ENCODE measurements at regions not wholly inside any gene's neighbourhood (a gene's known extent, or its start where the extent isn't known, plus 50 kb on each side); places are given as distances from the start of the nearest gene placed in this dataset.

- TF ChIP-seq CTCF (IDR thresholded peaks at IDR 0.05; ENCODE audit: low read depth, low read length) (no peak), EZH2phosphoT487 (IDR thresholded peaks at IDR 0.05; ENCODE audit: low read depth) (no peak)
Observed at GRCh38 chr11:25357133-25357532, 860.3 kb downstream of the LUZP2 start.
